H1 (cell line): ENCODE measurements at regions not wholly inside any gene's neighbourhood (a gene's known extent, or its start where the extent isn't known, plus 50 kb on each side); places are given as distances from the start of the nearest gene placed in this dataset.

Experiments used
- CHD1 ChIP-seq: IDR thresholded peaks from 2 replicates; pipeline ENCODE4 v1.6.1; 2012; ENCODE audit warnings: low read depth, low read length, improper control_type of control experiment
- CHD7 ChIP-seq: fragments of 300-600 bp; sonication (generic); IDR thresholded peaks from 2 replicates; pipeline ENCODE4 v1.7.1; 2012; ENCODE audit warnings: low read length, moderate library complexity, mild to moderate bottlenecking, inconsistent platforms; ENCODE audit not compliant: insufficient replicate concordance
- CREB1 ChIP-seq: IDR thresholded peaks from 2 replicates; pipeline ENCODE4 v1.6.1; 2012; ENCODE audit warnings: inconsistent platforms
- CTCF ChIP-seq, 3 experiments: IDR thresholded peaks; 1 replicate in 2 of 3; 2 replicates in 1 of 3; pipeline versions ENCODE4 v1.5.1 to v1.6.1; 2011; ENCODE audit warnings: low read length in 3 of 3, mild to moderate bottlenecking in 3 of 3, inconsistent platforms in 2 of 3, low read depth in 1 of 3, moderate library complexity in 1 of 3; ENCODE audit not compliant: insufficient read depth in 1 of 3; ENCODE audit errors: control extremely low read depth in 1 of 3
- JUN ChIP-seq: IDR thresholded peaks from 2 replicates; pipeline ENCODE4 v1.6.1; 2011; ENCODE audit warnings: low read depth, mild to moderate bottlenecking, improper control_type of control experiment, low read length
- KDM1A ChIP-seq: fragments of 200-600, 300-600 bp; sonication (generic); IDR thresholded peaks from 2 replicates; pipeline ENCODE4 v1.7.1; 2016; ENCODE audit warnings: mild to moderate bottlenecking, low read length, borderline replicate concordance
- KDM5A ChIP-seq: fragments of 200-600 bp; IDR thresholded peaks from 2 replicates; pipeline ENCODE4 v1.7.1; 2012; ENCODE audit warnings: mild to moderate bottlenecking, low read length, inconsistent platforms, mixed read lengths
- SP4 ChIP-seq: IDR thresholded peaks from 2 replicates; pipeline ENCODE4 v1.6.1; 2012; ENCODE audit warnings: low read length, inconsistent platforms
- SRF ChIP-seq: IDR thresholded peaks from 2 replicates; pipeline ENCODE4 v1.6.1; 2011; ENCODE audit warnings: mild to moderate bottlenecking, low read depth, low read length, moderate library complexity
- YY1 ChIP-seq: IDR thresholded peaks from 2 replicates; pipeline ENCODE4 v1.6.1; 2011; ENCODE audit warnings: low read depth, mild to moderate bottlenecking, low read length
- ZNF274 ChIP-seq: IDR thresholded peaks from 2 replicates; pipeline ENCODE4 v1.7.0; 2012; ENCODE audit warnings: low read length, borderline replicate concordance; ENCODE audit errors: extremely low read depth

GRCh38 chr5:165837286-165837685 is 2331.9 kb downstream of the MAT2B start (continued):
- TF ChIP-seq CHD7 (no peak), JUN (no peak), YY1 (no peak), CTCF (IDR thresholded peaks at IDR 0.05; ENCODE audit: control extremely low read depth in 1 of 3, insufficient read depth in 1 of 3, low read depth in 1 of 3, low read length in 3 of 3) (no peak), CHD1 (no peak), SP4 (no peak), CREB1 (no peak), KDM5A (no peak), ZNF274 (no peak), KDM1A (no peak), SRF (no peak)
